Right cardiac atrium (tissue), 5 donors: ENCODE measurements at regions not wholly inside any gene's neighbourhood (a gene's known extent, or its start where the extent isn't known, plus 50 kb on each side); places are given as distances from the start of the nearest gene placed in this dataset.
A peak's percentile ranks its signal among the peaks of the same experiment; 100 is the strongest.
"Not testable (repeated sequence)": the region's sequence is repeated elsewhere in the genome, so short reads cannot be mapped to it uniquely, and the experiment has no call there.

Source experiments
- ATAC-seq, 2 donors: fragments of 200-7000 bp; cut with Tn5 transposase; one replicate each; pipeline versions ENCODE4 v1.8.0 to v1.9.1; 2020; ENCODE audit warnings: moderate library complexity in 2 of 2, mild to moderate bottlenecking in 1 of 2
- DNase-seq, 3 donors: peaks; one replicate each; pipeline ENCODE4 v3.0.0-alpha.2; 2020
- H3K27ac ChIP-seq: one replicate; pipeline ENCODE4 v1.5.1; 2013; ENCODE audit warnings: mild to moderate bottlenecking, low read length, control low read depth, moderate library complexity
- H3K27me3 ChIP-seq: one replicate; pipeline ENCODE4 v1.6.1; 2013; ENCODE audit not compliant: control insufficient read depth, insufficient read depth
- H3K4me1 ChIP-seq: one replicate; pipeline ENCODE4 v1.6.1; 2013; ENCODE audit warnings: low read length; ENCODE audit not compliant: control insufficient read depth, insufficient read depth
- H3K4me3 ChIP-seq: one replicate; pipeline ENCODE4 v1.5.1; 2013; ENCODE audit warnings: low read length, control low read depth
- H3K9me3 ChIP-seq: one replicate; pipeline ENCODE4 v1.6.1; 2013; ENCODE audit warnings: low read length; ENCODE audit not compliant: control insufficient read depth
- WGBS: extraction: QIAGEN DNeasy Blood & Tissue Kit; methylation state at CpG from one replicate; pipeline ENCODE4 v1.1.7; 2013; 5-methylcytosine and 5-hydroxymethylcytosine counted together
- intact Hi-C, 4 donors: fragments of 100-400 bp; cut with DNase I; formaldehyde crosslinking; loops; one replicate each; pipeline versions ENCODE4 v1.11.0 to v1.14.0; 2022 to 2023
- donor health status: healthy with polysubstance abuse.
- donor health status: DM: no; HTN: yes; CAD: no.
- donor health status: DM: no; HTN: no; CAD: no.
- donor health status: DM: no; HTN: yes; CAD: no; lungs with severe emphysema.
- donor health status: DM: yes; HTN: yes; CAD: no.

DNA sequence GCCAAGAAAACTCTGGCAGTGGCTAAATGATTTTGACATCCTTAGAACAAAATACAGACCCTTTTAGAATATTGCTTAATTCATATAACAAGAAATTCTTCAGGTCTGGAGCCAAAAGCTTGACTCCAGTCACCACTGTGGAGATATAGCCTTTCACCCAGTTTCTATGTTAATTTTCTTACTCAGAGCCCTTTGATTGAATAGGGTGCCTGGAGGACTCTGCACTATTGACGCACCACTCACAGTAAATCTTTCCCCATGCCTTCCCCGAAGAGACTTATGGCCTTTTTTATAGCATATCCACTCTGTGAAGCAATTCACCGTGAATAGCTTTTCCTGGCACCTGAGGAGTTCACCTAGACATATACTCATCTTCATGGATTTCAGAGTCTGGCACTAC, 613.8 kb downstream of the ZWINT start:
- H3K9me3 ChIP-seq: no peaks in the 10 kb centered on the region
- no peaks in the 10 kb centered on the region for H3K27me3 ChIP-seq
- H3K4me1 ChIP-seq: no peaks in the 10 kb centered on the region
- intact Hi-C loops: no loop called here
- no peak overlapping the region for H3K27ac ChIP-seq
- 80% methylated on average over 3 of the region's 3 CpGs for WGBS
- DNase-seq (no peak), ATAC-seq (no peak)
- no peak overlapping the region for H3K4me3 ChIP-seq

DNA sequence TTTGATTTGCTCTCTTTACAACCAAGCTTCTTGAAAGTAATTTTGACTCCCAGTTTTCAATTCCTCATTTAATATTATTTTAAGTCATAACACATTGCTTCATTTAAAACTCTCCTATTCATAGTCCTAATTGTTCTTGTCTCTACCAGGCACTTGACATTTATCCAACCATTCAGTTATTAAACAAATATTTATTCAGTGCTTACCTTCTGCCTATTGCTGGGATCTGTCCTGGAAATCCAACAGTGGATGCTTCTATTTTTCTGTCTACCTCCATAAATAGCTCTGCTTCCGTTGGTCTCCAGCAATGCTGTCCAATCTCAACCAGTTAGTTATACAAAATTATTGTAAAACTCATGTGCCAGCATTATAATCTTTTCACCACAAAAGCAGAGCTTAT, 615.1 kb downstream of the ZWINT start:
- intact Hi-C loops: no loop called here

DNA sequence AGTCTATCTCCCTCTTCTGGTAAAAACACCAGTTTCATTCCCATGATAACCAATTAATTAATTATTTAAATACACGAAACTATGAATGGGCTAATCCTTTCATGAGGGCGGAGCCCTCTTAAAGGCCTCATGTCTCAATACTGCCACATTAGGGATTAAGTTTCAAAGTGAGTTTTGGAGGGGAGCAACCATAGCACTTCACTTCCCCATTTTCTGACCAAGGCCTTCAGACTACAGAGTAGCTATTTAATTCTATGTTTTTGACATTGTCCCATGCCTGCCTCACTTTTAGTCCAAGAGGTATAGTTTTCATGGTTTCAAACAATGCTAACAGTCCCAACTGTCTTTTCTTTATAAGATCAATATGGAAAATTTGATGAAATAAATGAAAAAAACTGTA, 618.6 kb downstream of the ZWINT start:
- H3K9me3 ChIP-seq: no peaks in the 10 kb centered on the region
- 73% methylated on average over 2 of the region's 2 CpGs for WGBS
- H3K27me3 ChIP-seq: no peaks in the 10 kb centered on the region
- intact Hi-C loops: no loop called here
- ATAC-seq (no peak), DNase-seq (no peak)
- no peak overlapping the region for H3K27ac ChIP-seq
- no peak overlapping the region for H3K4me3 ChIP-seq
- no peaks in the 10 kb centered on the region for H3K4me1 ChIP-seq

More for the DNA sequence above, 615.1 kb downstream of the ZWINT start:
- ATAC-seq: no peak
- H3K9me3 ChIP-seq: no peaks in the 10 kb centered on the region
- no peaks in the 10 kb centered on the region for H3K4me1 ChIP-seq
- H3K27me3 ChIP-seq: no peaks in the 10 kb centered on the region
- H3K27ac ChIP-seq: no peak overlapping the region
- WGBS: 43% methylated on average over 1 of the region's 1 CpG
- DNase-seq: no peak
- no peak overlapping the region for H3K4me3 ChIP-seq

DNA sequence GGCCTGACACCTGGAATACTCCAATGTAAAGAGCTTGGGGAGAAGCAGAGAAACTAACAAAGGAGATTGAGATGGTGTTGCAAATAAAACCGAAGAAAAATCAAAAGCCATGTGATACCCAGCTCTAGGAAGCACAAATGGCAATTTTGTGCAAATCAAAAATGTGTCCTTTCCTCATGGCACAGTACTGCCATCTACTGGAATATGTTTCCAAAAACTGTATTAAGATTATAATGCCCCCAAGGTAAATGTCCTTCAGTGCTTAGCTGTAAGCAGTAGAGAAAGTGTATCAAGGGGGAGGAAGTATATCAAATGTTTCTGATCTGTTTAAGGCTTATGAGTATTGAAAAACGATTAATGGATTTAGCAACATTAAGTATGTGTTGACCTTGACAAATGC, 620.3 kb downstream of the ZWINT start:
- ATAC-seq, DNase-seq, intact Hi-C loops, H3K27ac ChIP-seq, H3K4me3 ChIP-seq, H3K27me3 ChIP-seq, H3K9me3 ChIP-seq, H3K4me1 ChIP-seq: not testable (repeated sequence)
- 5% methylated on average over 2 of the region's 2 CpGs for WGBS

DNA sequence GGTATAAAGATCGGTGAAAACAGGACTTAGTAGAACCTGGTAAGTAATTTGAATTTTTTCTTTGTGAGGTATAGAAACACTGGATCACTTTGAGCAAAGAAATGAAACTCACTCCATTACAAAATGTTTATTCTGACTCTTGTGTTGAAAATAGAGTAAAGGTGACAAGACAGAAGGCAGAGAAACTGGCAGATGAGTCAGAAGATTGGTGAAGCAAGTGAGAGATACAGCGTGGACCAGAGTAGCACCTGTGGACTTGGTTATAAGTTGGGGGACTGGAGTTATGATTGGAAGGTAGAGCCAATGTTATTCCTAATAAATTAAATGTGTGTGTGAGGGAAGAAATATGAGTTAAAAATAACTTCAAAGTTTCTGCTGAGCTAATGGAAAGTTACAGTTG, 620.9 kb downstream of the ZWINT start:
- WGBS: 78% methylated on average over 2 of the region's 2 CpGs
- ATAC-seq (no peak), DNase-seq (no peak)
- Histone ChIP-seq H3K9me3 (no peaks in the 10 kb centered on the region), H3K4me1 (no peaks in the 10 kb centered on the region), H3K27ac (no peak overlapping the region), H3K27me3 (no peaks in the 10 kb centered on the region), H3K4me3 (no peak overlapping the region)
- intact Hi-C loops: no loop called here

DNA sequence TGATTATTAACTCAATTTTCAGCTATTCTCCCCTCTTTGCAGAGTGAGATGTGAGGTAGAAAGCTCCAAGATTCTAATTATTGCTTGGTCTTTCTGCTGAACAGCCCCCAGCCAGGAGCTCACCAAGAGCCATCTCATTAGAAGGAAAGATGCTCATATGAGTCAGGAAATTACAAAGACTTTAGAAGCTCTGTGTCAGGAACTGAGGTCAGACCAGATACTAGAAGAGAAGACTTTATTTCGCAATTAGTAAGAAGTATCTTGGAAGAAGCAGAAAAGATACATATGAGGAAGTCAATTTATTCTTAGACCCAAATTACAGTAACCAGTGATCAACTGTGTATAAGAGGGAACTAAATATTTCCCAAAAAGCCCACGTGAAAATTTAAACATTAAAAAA, 626.9 kb downstream of the ZWINT start:
- H3K27me3 ChIP-seq: no peaks in the 10 kb centered on the region
- DNase-seq (no peak), ATAC-seq (no peak)
- H3K27ac ChIP-seq: no peak overlapping the region
- WGBS: 49% methylated on average over 2 of the region's 2 CpGs
- no peak overlapping the region for H3K4me3 ChIP-seq
- no peaks in the 10 kb centered on the region for H3K9me3 ChIP-seq
- no peaks in the 10 kb centered on the region for H3K4me1 ChIP-seq
- intact Hi-C loops: no loop called here

DNA sequence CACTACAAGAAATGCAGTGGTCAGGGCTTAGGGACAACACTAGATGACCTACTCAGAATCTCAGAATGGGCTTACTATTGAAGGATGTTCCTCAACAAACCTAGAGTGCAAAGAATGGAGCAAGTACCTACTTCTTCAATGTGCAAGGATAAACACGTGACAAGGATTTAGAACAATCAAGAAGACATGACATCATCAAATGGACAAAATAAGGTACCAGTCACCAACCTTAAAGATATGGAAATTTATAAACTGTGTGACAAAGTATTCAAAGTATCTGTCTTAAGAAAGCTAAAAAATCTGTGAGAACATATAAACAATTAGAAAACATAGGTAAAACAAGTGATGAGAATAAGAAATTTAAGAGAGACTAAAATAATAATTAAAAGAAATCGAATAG, 656.1 kb downstream of the ZWINT start:
- H3K27ac ChIP-seq: no peak overlapping the region
- no peaks in the 10 kb centered on the region for H3K4me1 ChIP-seq
- 84% methylated on average over 2 of the region's 2 CpGs for WGBS
- no peak overlapping the region for H3K4me3 ChIP-seq
- intact Hi-C loops: no loop called here
- no peaks in the 10 kb centered on the region for H3K9me3 ChIP-seq
- no peaks in the 10 kb centered on the region for H3K27me3 ChIP-seq
- DNase-seq (no peak), ATAC-seq (no peak)

DNA sequence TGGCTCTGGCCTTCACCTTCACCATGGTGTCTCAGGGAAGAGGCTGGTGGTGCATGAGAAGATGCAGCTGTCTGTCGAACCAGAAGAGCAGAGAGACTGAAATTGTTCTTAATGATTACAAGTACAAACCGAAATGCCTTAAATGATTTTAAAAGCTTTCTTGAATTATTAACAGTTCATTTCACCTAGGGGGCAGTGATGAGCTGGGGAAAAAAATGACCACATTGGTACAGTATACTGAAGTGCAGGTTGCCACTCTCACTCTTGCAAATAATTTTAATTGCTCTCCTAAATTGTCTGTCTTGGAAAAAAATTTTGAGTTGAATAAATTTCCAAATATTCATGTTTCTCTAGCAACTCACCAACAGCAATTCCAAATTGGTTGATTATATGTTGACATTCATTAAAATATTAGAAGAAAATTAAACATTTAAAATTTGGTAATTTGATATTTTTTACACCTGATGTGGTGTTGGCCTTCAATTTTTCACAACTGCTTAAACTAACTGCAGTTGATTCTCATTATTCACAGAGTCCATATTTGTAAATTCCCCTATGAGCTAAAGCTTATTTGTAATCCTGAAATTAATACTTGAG, 692.6 kb downstream of the ZWINT start:
- Histone ChIP-seq H3K27ac (no peak overlapping the region), H3K9me3 (no peaks in the 10 kb centered on the region), H3K4me1 (no peaks in the 10 kb centered on the region), H3K27me3 (no peaks in the 10 kb centered on the region), H3K4me3 (no peak overlapping the region)
- ATAC-seq (no peak), DNase-seq (no peak)
- intact Hi-C loops: no loop called here
- WGBS: 64% methylated on average over 2 of the region's 2 CpGs

DNA sequence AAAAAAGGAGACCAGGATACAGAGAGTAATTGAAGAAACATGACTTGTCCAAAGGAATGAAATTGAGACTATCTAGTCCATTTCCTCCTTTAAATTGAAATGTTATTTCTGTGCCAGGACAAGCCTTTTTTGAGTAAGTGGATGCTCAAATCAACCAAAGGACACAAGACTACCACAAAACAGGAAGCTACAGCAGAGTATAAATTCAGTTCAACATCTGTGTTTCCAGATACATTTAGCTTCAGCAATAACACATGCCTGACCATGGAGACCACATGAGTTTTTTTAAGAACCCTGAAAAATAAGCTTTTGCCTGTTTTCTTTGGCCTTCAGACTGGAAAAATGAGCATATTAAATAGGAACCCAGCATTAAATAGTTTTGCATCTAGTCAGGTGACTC, 707.5 kb downstream of the ZWINT start:
- Histone ChIP-seq H3K4me3 (no peak overlapping the region), H3K27ac (no peak overlapping the region), H3K4me1 (no peaks in the 10 kb centered on the region), H3K27me3 (no peaks in the 10 kb centered on the region), H3K9me3 (no peaks in the 10 kb centered on the region)
- DNase-seq (no peak), ATAC-seq (no peak)
- intact Hi-C loops: no loop called here

DNA sequence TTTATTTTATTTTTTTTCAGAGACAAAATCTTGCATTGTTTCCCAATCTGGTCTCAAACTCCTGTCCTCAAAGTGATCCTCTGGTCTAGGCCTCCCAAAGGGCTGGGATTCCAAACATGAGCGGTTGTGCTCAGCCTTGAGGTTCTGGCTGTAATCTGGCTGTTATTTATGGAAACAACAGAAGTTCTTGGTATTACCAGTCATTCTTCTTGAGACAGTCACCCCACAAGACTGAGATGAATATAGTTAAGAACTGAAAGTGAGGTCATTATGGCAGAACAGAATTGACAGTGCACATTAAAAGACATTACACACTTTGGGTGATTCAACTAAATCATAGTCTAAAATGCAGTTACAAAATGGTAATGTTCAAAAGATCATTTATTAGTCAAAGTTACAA, 719.5 kb downstream of the ZWINT start:
- DNase-seq (no peak), ATAC-seq (no peak)
- Histone ChIP-seq H3K27ac (no peak overlapping the region), H3K4me1 (no peaks in the 10 kb centered on the region), H3K27me3 (no peaks in the 10 kb centered on the region), H3K9me3 (no peaks in the 10 kb centered on the region), H3K4me3 (no peak overlapping the region)
- 46% methylated on average over 1 of the region's 1 CpG for WGBS
- intact Hi-C loops: no loop called here

DNA sequence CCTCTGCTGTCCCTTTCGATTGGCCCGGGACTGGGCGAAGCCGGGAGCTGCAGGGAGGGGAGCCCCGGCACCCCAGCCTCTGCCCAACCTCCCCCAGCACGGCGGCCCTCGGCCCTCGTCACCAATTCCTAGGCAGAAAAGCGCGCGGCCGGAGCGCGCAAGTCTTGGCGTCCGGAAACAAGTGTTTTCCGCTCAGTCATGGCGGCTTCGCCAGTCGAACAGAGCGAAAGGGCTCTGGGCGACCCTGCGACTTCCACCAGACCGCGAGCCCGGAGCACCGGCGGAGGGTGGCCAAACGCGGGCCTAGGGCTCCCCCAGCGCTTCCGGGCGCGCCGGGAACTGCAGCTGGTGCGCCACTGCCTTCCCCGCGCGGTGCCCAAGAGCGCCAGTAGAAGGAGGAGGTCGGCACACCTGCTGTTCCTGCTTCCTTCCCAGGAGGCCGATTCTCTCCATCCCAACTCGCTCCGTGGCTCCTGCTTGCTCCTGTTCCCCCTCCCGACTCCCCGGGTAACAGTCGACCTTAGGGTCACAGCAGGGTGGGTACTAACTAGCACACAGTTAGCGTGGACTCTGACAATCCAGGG, 729.9 kb downstream of the ZWINT start:
- H3K4me1 ChIP-seq: no peaks in the 10 kb centered on the region
- H3K9me3 ChIP-seq: no peaks in the 10 kb centered on the region
- no peaks in the 10 kb centered on the region for H3K27me3 ChIP-seq
- DNase-seq (peak; percentile 73 to 84 (median 79)), ATAC-seq (peak; percentile 91 to 92)
- WGBS: 1% methylated on average over 49 of the region's 49 CpGs
- H3K4me3 ChIP-seq: peak overlapping the region; percentile 47
- intact Hi-C loops: no loop called here
- no peak overlapping the region for H3K27ac ChIP-seq

DNA sequence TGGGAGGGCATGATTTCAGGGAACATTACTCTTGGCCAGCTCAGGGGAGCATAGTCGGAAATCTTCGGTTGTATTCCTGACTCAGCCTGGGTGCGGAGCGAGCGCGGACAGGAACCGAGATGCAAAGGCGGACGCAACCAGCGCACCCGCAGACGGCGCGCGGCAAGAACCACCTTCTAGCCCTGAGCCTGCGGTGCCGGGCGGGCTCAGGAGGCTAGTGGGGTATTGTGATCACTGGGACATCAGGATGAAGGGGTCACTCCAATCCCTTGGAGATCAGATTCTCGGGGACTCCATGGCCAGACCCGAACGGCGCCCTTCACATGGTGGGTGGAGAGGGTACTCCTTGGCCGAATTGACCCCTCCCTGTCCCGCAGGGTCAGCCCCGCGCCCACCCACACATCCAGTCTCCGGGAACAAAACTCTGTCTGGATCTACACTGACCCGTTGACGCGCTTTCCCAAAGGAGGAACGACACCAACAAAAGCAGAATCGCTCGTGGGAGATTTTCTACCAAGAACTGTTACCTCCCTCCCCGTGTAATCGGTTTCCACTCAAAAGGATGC, 730.5 kb downstream of the ZWINT start:
- peak overlapping the region; percentile 47 for H3K4me3 ChIP-seq
- intact Hi-C loops: no loop called here
- no peak overlapping the region for H3K27ac ChIP-seq
- ATAC-seq (peak; percentile 34 to 39), DNase-seq (peak; percentile 18 to 50 (median 23))
- no peaks in the 10 kb centered on the region for H3K9me3 ChIP-seq
- no peaks in the 10 kb centered on the region for H3K27me3 ChIP-seq
- under 1% methylated on average over 35 of the region's 35 CpGs for WGBS
- H3K4me1 ChIP-seq: no peaks in the 10 kb centered on the region
